ENCODE measurements at regions not wholly inside any gene's neighbourhood (a gene's known extent, or its start where the extent isn't known, plus 50 kb on each side); places are given as distances from the start of the nearest gene placed in this dataset.

- TF ChIP-seq CTCF (IDR thresholded peaks at IDR 0.05), result no peak
- no peak for TF ChIP-seq POLR2A (IDR thresholded peaks at IDR 0.05)
These were observed 102.9 kb upstream of the KLF4 start for GRCh38 chr9:107592424-107592823.

Data from right lobe of liver (tissue), 4 donors.